Retina (tissue), 1 donor: ENCODE measurements at regions not wholly inside any gene's neighbourhood (a gene's known extent, or its start where the extent isn't known, plus 50 kb on each side); places are given as distances from the start of the nearest gene placed in this dataset.

Experiments used
- DNase-seq: peaks from one replicate; pipeline ENCODE4 v3.0.0-alpha.2; 2016

DNA sequence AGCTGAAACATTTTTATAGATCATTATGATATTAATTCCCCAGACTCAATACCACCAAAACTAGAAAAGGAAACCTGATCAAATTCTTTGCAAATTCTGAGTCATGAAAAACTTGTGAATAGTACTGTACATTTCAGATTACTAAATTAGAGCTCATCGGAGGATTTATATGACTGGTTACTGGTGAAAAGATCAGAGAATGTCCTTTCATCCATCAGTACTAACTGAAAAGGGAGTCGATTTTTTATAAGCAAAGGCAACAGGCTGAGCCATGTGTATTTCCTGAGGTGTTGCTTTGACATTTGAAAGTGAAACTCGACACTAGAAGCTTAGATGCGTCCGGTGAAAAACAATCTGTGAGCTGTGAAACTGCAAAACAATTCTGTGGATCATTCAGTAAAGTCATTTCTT lies 155.7 kb downstream of the TNFSF18 start:
- DNase-seq: no peak

- DNase-seq: no peak
These were observed 155.0 kb downstream of the TNFSF18 start for GRCh38 chr1:172895761-172896160.

- DNase-seq: no peak
These were observed 153.0 kb downstream of the TNFSF18 start for GRCh38 chr1:172897738-172898137.

GRCh38 chr1:172898866-172899265 lies 151.9 kb downstream of the TNFSF18 start:
- DNase-seq: no peak

DNA sequence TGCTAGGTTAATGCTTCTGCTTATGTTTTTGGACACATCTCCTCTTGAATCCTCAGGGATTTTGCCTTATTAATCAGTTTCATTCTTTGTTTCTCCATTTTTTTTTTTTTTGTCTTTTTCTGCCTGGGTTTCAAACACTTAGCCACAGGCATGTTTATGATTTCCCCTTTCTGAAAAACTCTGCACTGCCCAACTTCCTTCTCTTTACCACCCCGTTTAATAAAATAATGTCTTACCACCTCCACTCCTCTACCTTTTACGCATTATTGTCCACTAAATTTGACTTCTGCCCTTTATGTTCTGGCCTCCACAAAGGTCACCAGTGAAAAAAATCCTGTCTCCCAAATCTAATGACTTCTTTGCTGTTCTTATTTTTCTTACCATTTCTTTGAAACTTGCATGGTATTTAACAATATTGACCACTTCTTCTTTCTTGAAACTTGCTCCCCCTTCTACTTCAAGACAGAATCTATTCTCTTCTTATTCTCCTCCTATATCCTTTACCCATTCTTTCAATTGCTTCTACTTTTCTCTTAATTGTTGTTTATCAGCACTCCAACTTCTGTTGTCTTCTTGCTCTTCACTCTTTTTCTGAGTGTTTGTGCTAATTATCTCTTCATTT lies 150.3 kb downstream of the TNFSF18 start:
- no peak for DNase-seq

- no peak for DNase-seq
These were observed 148.5 kb downstream of the TNFSF18 start for GRCh38 chr1:172902200-172902599.

DNA sequence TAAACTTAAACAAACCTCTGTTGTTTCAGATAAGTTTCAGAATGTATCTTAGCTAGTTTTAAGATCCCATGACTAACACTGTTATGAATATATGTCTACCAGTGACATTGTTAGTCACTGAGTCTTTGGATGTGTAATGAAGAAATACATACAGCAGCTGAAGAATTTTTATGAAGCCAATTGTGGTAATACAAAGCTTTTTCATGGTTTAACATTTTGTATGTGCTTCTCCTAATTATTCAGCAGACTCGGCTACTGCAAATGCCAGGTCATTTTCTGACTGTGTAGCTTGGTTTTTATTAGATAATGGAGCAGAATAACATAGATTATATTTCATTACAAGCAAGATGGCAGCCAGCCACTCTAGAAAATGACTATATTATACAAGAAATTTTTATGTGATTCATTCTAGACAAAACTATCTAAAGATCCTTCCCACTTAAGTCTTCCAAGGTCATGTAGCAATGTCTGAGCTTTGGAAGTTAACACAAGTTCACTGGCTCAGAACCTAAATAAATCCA lies 147.8 kb downstream of the TNFSF18 start:
- DNase-seq: no peak

- DNase-seq: no peak
These were observed 147.0 kb downstream of the TNFSF18 start for GRCh38 chr1:172903581-172904220.

GRCh38 chr1:172905452-172905851 lies 145.3 kb downstream of the TNFSF18 start:
- no peak for DNase-seq

GRCh38 chr1:172906778-172907592 lies 143.8 kb downstream of the TNFSF18 start:
- DNase-seq: no peak

GRCh38 chr1:172907834-172908326 lies 142.9 kb downstream of the TNFSF18 start:
- DNase-seq: no peak

GRCh38 chr1:172909606-172910326 lies 141.0 kb downstream of the TNFSF18 start:
- no peak for DNase-seq

GRCh38 chr1:172912765-172913260 lies 137.9 kb downstream of the TNFSF18 start:
- DNase-seq: no peak

- DNase-seq: no peak
These were observed 136.1 kb downstream of the TNFSF18 start for GRCh38 chr1:172914501-172915144.

GRCh38 chr1:172915271-172915670 lies 135.5 kb downstream of the TNFSF18 start:
- DNase-seq: no peak

DNA sequence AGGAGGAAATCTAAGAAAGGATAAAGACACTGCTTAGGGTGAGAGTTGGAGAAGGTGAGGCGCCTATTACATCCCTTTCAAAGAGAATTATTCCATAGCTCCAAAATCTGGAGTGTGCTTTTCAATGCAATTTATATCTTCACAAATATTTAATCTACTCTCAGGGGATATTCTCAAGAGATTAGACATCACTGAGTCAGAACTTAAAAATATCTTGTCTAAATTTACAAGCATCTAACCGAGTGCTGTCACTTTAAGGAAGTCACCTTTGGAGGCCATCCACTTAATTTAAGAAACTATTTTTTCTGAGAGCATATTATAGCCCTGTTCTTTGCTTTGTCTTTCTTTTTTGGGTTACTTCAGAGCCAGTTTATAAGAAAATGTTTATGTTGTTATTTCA lies 134.6 kb downstream of the TNFSF18 start:
- no peak for DNase-seq

- no peak for DNase-seq
These were observed 132.8 kb downstream of the TNFSF18 start for GRCh38 chr1:172917972-172918371.

GRCh38 chr1:172918478-172918877 lies 132.3 kb downstream of the TNFSF18 start:
- DNase-seq: no peak

DNA sequence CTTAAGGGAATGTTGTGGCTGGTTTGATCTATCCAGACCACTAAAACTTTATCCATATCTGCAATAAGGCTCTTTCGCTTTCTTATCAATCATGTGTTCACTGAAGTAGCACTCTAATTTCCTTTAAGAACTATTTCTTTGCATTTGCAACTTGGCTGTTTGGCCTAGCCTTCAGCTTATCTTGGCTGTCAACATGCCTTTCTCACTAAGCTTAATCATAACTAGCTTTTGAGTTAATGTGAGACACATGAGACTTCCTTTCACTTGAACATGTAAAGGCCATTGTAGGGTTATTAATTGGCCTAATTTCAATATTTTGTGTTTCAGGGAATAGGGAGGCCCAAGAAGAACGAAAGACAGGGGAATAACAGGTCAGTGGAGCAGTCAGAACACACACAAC lies 124.7 kb downstream of the TNFSF18 start:
- no peak for DNase-seq

DNA sequence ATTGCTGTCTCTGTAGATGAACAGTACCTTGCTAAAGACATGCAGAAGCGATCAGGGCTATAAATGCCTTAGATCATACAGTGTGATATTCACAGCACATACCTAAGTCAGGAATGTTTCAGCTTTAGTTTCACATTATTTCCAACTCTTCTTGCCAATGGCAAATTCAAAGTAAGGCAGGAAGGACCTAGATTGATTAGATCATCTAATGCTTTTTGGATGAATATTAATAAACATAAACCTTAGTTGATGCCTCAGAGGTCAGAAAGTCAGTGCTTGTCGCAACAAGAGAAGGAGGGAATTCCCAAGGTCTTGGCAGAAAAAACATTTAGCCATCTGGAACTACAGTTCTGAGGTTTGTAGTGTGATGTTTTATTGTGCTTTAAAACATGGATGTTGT lies 122.3 kb downstream of the TNFSF18 start:
- no peak for DNase-seq

GRCh38 chr1:172929006-172929405 lies 121.7 kb downstream of the TNFSF18 start:
- DNase-seq: no peak

- DNase-seq: no peak
These were observed 120.6 kb downstream of the TNFSF18 start for GRCh38 chr1:172930142-172930541.
